Effector memory CD4-positive, alpha-beta T cell (primary cell): ENCODE measurements at regions not wholly inside any gene's neighbourhood (a gene's known extent, or its start where the extent isn't known, plus 50 kb on each side); places are given as distances from the start of the nearest gene placed in this dataset.
"Not testable (repeated sequence)": the region's sequence is repeated elsewhere in the genome, so short reads cannot be mapped to it uniquely, and the experiment has no call there.

Experiments
- DNase-seq, 3 donors: peaks; one replicate each; pipeline ENCODE4 v3.0.0-alpha.2; 2020
- H3K27ac ChIP-seq: 2 replicates; pipeline ENCODE4 v1.7.0; 2013; ENCODE audit warnings: mild to moderate bottlenecking, low read length, moderate library complexity; ENCODE audit not compliant: insufficient read depth, poor library complexity, severe bottlenecking
- H3K27me3 ChIP-seq: replicated peaks from 2 replicates; pipeline ENCODE4 v1.7.0; 2013; ENCODE audit warnings: mild to moderate bottlenecking, low read length; ENCODE audit not compliant: insufficient read depth, control insufficient read depth, poor library complexity, severe bottlenecking
- H3K36me3 ChIP-seq: 2 replicates; pipeline ENCODE4 v1.7.0; 2013; ENCODE audit warnings: mild to moderate bottlenecking, low read length, moderate library complexity; ENCODE audit not compliant: control insufficient read depth, insufficient read depth
- H3K4me1 ChIP-seq: 2 replicates; pipeline ENCODE4 v1.7.0; 2013; ENCODE audit warnings: low read length, mild to moderate bottlenecking; ENCODE audit not compliant: control insufficient read depth, insufficient read depth, poor library complexity, severe bottlenecking
- H3K4me3 ChIP-seq: 2 replicates; pipeline ENCODE4 v1.7.0; 2013; ENCODE audit warnings: low read length, low read depth, mild to moderate bottlenecking; ENCODE audit not compliant: insufficient read depth, poor library complexity, severe bottlenecking
- H3K9me3 ChIP-seq: 2 replicates; pipeline ENCODE4 v1.7.0; 2013; ENCODE audit warnings: mild to moderate bottlenecking, low read length, moderate library complexity; ENCODE audit not compliant: control insufficient read depth

GRCh38 chr10:131820626-131821025 is 80.2 kb upstream of the PPP2R2D start:
- no peaks in the 10 kb centered on the region for H3K4me1 ChIP-seq
- no peaks in the 10 kb centered on the region for H3K9me3 ChIP-seq
- no peaks in the 10 kb centered on the region for H3K36me3 ChIP-seq
- no peaks in the 10 kb centered on the region for H3K27me3 ChIP-seq
- no peak overlapping the region for H3K4me3 ChIP-seq
- H3K27ac ChIP-seq, result no peak overlapping the region
- DNase-seq, result no peak

GRCh38 chr10:131821378-131822012 is 79.3 kb upstream of the PPP2R2D start:
- no peak overlapping the region for H3K27ac ChIP-seq
- no peaks in the 10 kb centered on the region for H3K27me3 ChIP-seq
- no peaks in the 10 kb centered on the region for H3K36me3 ChIP-seq
- no peaks in the 10 kb centered on the region for H3K4me1 ChIP-seq
- H3K9me3 ChIP-seq, result no peaks in the 10 kb centered on the region
- no peak overlapping the region for H3K4me3 ChIP-seq
- DNase-seq, result no peak

- H3K9me3 ChIP-seq, result no peaks in the 10 kb centered on the region
- no peak overlapping the region for H3K27ac ChIP-seq
- no peaks in the 10 kb centered on the region for H3K27me3 ChIP-seq
- no peaks in the 10 kb centered on the region for H3K36me3 ChIP-seq
- no peak for DNase-seq
- no peak overlapping the region for H3K4me3 ChIP-seq
- H3K4me1 ChIP-seq, result no peaks in the 10 kb centered on the region
Observed at GRCh38 chr10:131822013-131822691, 78.7 kb upstream of the PPP2R2D start.

GRCh38 chr10:131822692-131823245 is 78.0 kb upstream of the PPP2R2D start:
- no peak for DNase-seq
- Histone ChIP-seq H3K27ac (no peak overlapping the region), H3K9me3 (no peaks in the 10 kb centered on the region), H3K4me3 (no peak overlapping the region), H3K36me3 (no peaks in the 10 kb centered on the region), H3K4me1 (no peaks in the 10 kb centered on the region), H3K27me3 (no peaks in the 10 kb centered on the region)

DNA sequence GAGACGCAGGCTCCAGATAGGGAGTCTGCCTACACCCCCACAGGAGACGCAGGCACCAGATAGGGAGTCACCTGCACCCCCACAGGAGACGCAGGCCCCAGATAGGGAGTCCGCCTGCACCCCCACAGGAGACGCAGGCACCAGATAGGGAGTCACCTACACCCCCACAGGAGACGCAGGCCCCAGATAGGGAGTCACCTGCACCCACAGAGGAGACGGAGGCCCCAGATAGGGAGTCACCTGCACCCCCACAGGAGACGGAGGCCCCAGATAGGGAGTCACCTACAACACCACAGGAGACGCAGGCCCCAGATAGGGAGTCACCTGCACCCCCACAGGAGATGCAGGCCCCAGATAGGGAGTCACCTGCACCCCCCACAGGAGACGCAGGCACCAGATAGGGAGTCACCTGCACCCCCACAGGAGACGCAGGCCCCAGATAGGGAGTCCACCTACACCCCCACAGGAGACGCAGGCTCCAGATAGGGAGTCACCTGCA is 77.2 kb upstream of the PPP2R2D start:
- not testable (repeated sequence) for H3K4me1 ChIP-seq, DNase-seq, H3K9me3 ChIP-seq

DNA sequence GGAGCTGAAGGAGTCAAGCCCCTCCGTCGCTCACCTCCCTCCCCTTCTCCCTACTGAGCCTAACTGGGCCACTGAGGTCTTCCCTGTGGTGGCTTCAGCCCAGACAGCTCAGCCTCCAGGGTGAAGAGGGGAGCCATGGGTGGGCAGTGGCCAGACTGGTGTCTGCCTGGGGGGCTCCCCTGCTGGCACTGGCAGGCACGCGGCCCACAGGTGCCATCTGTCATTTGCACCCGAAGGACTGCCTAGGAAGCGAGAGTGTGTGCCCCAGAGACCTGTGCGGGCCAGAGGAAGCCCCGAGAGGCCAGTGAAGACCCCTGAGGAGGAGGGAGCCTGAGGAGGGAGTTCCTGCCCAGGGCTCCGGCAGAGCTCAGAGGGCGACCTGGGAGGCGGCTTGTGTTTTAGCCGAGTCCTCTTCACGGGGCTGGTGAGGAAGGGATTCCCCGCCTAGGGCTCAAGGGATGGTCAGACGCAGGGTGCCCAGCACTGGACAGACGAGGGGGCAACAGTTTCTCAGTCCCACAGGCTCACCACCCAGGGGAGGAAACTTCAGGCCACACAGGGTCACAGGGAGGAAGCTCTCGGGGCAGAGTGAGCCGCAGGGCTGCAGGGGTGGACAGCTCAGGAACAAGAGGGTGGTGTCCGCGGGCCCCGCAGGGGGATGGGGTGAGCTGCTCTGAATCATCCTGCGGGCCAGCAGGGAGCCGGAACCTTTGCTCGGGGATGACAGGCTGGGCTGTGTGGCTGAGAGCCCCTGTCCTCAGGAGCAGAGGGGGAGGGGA is 76.2 kb upstream of the PPP2R2D start:
- Histone ChIP-seq H3K27me3 (no peaks in the 10 kb centered on the region), H3K27ac (no peak overlapping the region), H3K9me3 (no peaks in the 10 kb centered on the region), H3K36me3 (no peaks in the 10 kb centered on the region), H3K4me1 (no peaks in the 10 kb centered on the region), H3K4me3 (no peak overlapping the region)
- DNase-seq, result no peak

More for the DNA sequence above, 77.2 kb upstream of the PPP2R2D start:
- not testable (repeated sequence) for H3K36me3 ChIP-seq, H3K27me3 ChIP-seq, H3K4me3 ChIP-seq, H3K27ac ChIP-seq

DNA sequence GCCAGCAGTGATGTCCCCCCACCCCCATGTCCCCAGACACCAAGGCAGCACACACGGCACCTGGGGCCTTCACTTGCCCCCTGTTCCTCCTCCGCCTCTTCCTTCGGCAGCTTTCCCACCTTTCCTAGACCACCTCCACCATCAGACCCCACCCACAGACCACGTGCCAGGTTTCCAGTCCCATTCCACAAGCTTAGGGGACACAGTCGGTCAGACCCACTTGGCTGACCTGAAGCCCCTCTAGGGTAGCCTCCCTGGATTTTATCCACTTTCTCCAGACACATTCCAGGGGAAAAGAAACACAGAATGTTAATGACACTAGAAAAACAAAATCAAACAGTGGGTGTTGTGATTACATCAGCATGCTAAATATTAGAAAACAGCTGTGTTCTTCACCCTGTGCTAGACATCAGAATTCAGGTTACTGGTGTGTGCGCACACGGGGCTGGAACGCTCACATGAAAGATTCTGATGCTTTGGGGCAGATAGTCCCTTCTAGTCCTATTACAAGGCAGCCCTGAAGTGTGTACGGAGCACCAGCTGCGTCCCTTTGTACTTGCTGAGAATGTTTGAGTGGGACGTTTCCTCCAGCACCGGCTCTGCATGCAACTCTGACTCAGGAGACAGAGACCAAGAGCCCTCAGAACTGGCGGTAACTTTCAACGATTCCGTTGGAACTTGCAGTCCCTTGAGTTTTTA is 75.5 kb upstream of the PPP2R2D start:
- no peak overlapping the region for H3K27ac ChIP-seq
- no peaks in the 10 kb centered on the region for H3K4me1 ChIP-seq
- H3K27me3 ChIP-seq, result no peaks in the 10 kb centered on the region
- no peaks in the 10 kb centered on the region for H3K9me3 ChIP-seq
- no peak overlapping the region for H3K4me3 ChIP-seq
- no peaks in the 10 kb centered on the region for H3K36me3 ChIP-seq
- DNase-seq, result no peak

DNA sequence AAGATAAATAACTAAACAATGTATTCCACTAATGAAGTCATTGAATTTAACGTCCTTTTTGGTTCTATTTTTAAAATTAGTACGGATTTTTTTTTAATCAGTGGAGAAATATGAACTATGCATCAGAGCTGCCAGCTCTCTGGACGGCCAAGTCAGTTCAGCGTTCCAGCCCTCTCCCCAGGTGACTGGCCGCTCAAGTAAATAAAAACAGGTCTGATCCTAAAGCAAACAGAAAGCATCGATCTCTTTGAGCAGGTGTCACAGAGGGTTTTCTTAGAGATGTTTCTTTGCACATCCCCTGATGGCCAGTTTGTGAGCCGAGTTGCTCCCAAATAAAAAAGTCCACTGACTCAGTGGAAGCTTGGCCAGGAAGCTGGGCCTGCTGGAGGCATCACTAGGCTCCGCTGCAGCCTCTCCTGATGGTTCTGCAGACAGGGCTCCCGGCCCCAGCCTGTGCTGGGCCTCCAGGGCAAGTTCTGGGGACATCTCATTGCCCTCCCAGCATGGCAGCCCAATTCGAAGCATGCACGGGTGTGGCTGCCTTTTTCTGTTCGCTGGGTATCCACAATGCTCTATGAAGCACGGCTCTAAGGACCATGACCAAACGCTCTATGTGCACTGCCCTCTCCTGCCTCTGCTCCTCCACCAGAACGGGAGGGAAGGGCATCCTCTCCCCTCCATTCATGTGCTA is 74.7 kb upstream of the PPP2R2D start:
- H3K4me1 ChIP-seq, result no peaks in the 10 kb centered on the region
- H3K9me3 ChIP-seq, result no peaks in the 10 kb centered on the region
- H3K27me3 ChIP-seq, result no peaks in the 10 kb centered on the region
- DNase-seq, result no peak
- no peak overlapping the region for H3K27ac ChIP-seq
- H3K4me3 ChIP-seq, result no peak overlapping the region
- H3K36me3 ChIP-seq, result no peaks in the 10 kb centered on the region

DNA sequence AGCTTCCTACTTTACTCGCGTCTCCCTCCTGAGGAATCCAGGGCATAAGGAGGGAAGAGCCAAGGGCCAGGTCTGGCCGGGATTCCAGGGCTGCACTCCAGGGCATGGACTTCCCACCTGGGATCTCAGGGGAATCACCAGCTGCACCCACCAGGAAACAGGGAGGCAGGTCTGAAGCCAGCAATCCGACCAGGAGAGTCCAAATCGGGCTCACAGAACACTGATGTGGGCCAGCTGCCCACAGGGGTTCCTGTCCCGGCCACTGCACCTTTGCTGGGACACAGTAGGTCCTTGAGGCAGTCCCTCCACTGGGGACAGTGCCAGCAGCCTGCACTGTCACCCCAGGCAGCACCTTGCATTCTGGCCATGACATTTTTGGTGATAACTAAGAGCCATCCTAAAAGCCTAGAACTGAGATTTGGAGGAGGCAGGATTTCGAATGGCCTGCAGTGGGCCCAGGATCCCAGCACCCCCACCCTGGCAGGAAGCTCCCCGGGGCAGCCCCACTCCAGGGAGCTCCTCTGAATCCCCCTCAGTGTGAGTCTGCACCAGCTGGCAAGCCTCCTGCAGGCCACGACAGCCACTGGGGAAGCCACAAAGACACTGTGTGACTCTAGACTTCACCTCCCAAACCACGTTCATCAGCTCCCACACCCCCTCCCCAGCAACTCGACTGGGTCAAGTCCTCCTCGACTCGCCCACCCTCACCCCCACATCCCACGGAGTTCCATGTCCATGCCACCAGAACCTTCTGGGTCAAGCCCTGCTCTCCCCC is 71.5 kb upstream of the PPP2R2D start:
- Histone ChIP-seq H3K36me3 (no peaks in the 10 kb centered on the region), H3K9me3 (no peaks in the 10 kb centered on the region), H3K27me3 (no peaks in the 10 kb centered on the region), H3K4me1 (no peaks in the 10 kb centered on the region), H3K27ac (no peak overlapping the region), H3K4me3 (no peak overlapping the region)
- no peak for DNase-seq
